ENCODE measurements at regions not wholly inside any gene's neighbourhood (a gene's known extent, or its start where the extent isn't known, plus 50 kb on each side); places are given as distances from the start of the nearest gene placed in this dataset.
"Not testable (repeated sequence)": the region's sequence is repeated elsewhere in the genome, so short reads cannot be mapped to it uniquely, and the experiment has no call there.

DNA sequence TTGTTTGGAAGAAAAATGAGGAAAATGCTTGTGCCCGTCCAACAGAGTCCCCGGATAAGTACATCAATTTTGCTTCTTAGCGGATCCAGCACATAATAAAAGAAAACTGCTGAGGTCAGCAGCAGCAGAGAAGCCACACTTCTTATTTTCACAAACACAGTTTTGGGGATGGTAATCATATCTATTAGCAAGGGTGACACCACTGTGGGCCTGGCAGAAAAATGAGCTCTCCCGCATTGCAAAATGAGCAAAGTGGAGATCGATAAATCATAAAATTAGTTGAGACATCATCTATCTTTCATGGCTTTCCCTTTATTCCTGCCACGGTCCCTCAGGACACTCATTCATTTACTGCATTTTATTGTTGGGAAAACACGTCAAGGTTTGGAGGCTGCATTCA is 186.4 kb downstream of the NPIPA7 start:
- H3K27me3 Mint-ChIP-seq (ENCODE audit: low read depth in 2 of 2); intact Hi-C loops (cut with micrococcal nuclease); H3K4me1 ChIP-seq (ENCODE audit: control insufficient read depth, insufficient read depth, low read length); H3K4me3 Mint-ChIP-seq; ATAC-seq; H3K27ac ChIP-seq (ENCODE audit: low read length); H3K36me3 Mint-ChIP-seq; H3K36me3 ChIP-seq (ENCODE audit: control insufficient read depth, insufficient read depth, low read length); H3K27me3 ChIP-seq (ENCODE audit: control insufficient read depth, insufficient read depth, low read length); DNase-seq; H3K27ac Mint-ChIP-seq; H3K4me3 ChIP-seq (ENCODE audit: low read length); H3K9me3 Mint-ChIP-seq; H3K9me3 ChIP-seq (ENCODE audit: control insufficient read depth, insufficient read depth, low read length); H3K4me1 Mint-ChIP-seq: not testable (repeated sequence)
- WGBS (ENCODE audit: insufficient coverage), result no CpG with 5 or more reads among the region's 7 CpGs

DNA sequence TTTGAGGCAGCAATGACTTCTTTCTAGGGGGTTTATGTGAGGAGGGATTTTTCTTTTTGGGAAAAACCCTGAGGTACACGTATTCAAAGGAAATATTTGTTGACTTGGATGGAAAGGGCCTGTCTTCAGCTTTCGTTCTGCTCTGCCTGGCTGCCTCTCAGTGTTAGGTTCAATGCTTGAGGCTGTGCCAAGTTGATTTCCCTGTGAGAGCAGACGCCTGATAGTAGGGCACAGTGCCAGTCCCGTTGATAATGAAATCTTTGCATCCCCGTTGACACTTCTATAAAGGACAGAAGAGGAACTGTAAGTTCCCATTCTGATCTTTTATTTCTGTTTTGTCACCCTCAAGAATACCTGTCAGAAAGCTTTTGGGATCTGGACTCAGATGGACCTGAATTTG is 191.1 kb downstream of the NPIPA7 start:
- intact Hi-C loops (cut with micrococcal nuclease); H3K4me3 ChIP-seq (ENCODE audit: low read length); H3K4me1 ChIP-seq (ENCODE audit: control insufficient read depth, insufficient read depth, low read length); H3K27me3 Mint-ChIP-seq (ENCODE audit: low read depth in 2 of 2); ATAC-seq; DNase-seq; H3K27ac ChIP-seq (ENCODE audit: low read length); H3K4me1 Mint-ChIP-seq; H3K9me3 ChIP-seq (ENCODE audit: control insufficient read depth, insufficient read depth, low read length); H3K27ac Mint-ChIP-seq; H3K36me3 Mint-ChIP-seq; H3K9me3 Mint-ChIP-seq; H3K4me3 Mint-ChIP-seq; H3K36me3 ChIP-seq (ENCODE audit: control insufficient read depth, insufficient read depth, low read length); H3K27me3 ChIP-seq (ENCODE audit: control insufficient read depth, insufficient read depth, low read length): not testable (repeated sequence)
- WGBS (ENCODE audit: insufficient coverage), result 52% methylated on average over 5 of the region's 5 CpGs

DNA sequence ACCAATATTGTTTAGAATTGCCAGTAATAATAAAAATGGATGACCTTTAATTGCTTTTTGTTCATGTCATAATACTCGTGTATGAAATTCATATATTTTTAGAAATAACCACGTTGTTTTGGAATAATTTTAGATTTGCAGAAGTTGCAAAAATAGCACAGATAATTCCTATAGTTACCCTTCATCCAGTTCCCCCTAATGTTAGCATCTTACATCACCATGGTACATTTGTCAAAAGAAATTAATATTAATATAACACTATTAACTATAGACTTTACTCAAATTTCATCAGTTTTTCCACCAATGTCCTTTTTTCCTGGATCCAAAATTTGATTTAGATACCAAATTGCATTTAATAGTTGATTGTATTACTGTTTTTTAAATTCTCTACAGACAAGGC is 191.9 kb downstream of the NPIPA7 start:
- H3K4me3 ChIP-seq (ENCODE audit: low read length); H3K36me3 Mint-ChIP-seq; DNase-seq; H3K27ac ChIP-seq (ENCODE audit: low read length); H3K4me1 Mint-ChIP-seq; H3K36me3 ChIP-seq (ENCODE audit: control insufficient read depth, insufficient read depth, low read length); H3K27me3 Mint-ChIP-seq (ENCODE audit: low read depth in 2 of 2); H3K9me3 ChIP-seq (ENCODE audit: control insufficient read depth, insufficient read depth, low read length); H3K27me3 ChIP-seq (ENCODE audit: control insufficient read depth, insufficient read depth, low read length); H3K4me3 Mint-ChIP-seq; H3K9me3 Mint-ChIP-seq; ATAC-seq; H3K4me1 ChIP-seq (ENCODE audit: control insufficient read depth, insufficient read depth, low read length); intact Hi-C loops (cut with micrococcal nuclease); H3K27ac Mint-ChIP-seq: not testable (repeated sequence)
- WGBS (ENCODE audit: insufficient coverage), result no CpG with 5 or more reads among the region's 2 CpGs

- H3K27me3 Mint-ChIP-seq (ENCODE audit: low read depth in 2 of 2); H3K9me3 ChIP-seq (ENCODE audit: control insufficient read depth, insufficient read depth, low read length); H3K27ac ChIP-seq (ENCODE audit: low read length); H3K4me1 Mint-ChIP-seq; DNase-seq; H3K9me3 Mint-ChIP-seq; H3K27ac Mint-ChIP-seq; ATAC-seq; H3K4me3 Mint-ChIP-seq; H3K36me3 ChIP-seq (ENCODE audit: control insufficient read depth, insufficient read depth, low read length); H3K4me3 ChIP-seq (ENCODE audit: low read length); intact Hi-C loops (cut with micrococcal nuclease); H3K4me1 ChIP-seq (ENCODE audit: control insufficient read depth, insufficient read depth, low read length); H3K36me3 Mint-ChIP-seq; H3K27me3 ChIP-seq (ENCODE audit: control insufficient read depth, insufficient read depth, low read length): not testable (repeated sequence)
- no CpG with 5 or more reads among the region's 10 CpGs for WGBS (ENCODE audit: insufficient coverage)
Observed at GRCh38 chr16:16572130-16572774, 193.3 kb downstream of the NPIPA7 start.

GRCh38 chr16:16577062-16577461 is 198.1 kb downstream of the NPIPA7 start:
- H3K4me1 Mint-ChIP-seq; H3K4me3 Mint-ChIP-seq; intact Hi-C loops (cut with micrococcal nuclease): not testable (repeated sequence)

DNA sequence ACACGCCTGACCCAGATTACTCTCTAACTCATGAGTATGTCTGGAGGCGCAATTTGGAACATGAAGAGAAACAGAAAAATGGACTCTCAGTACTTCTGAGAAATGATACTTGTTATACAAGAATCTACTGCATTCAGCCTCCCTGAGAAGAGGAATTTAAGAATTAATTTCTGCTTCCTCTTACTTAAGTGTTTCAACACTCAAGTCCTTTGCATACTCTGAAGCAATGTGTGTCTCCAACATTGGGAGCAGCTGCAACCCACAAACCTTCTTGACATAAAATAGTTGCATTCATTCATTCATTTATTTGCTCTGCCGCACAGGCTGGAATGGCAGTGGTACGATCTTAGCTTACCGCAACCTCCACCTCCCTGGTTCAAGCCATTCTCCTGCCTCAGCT is 199.8 kb downstream of the NPIPA7 start:
- Histone ChIP-seq H3K27ac (ENCODE audit: low read length) (no peak overlapping the region), H3K4me3 (ENCODE audit: low read length) (no peak overlapping the region), H3K4me1 (ENCODE audit: control insufficient read depth, insufficient read depth, low read length) (no peaks in the 10 kb centered on the region), H3K9me3 (ENCODE audit: control insufficient read depth, insufficient read depth, low read length) (no peaks in the 10 kb centered on the region), H3K36me3 (ENCODE audit: control insufficient read depth, insufficient read depth, low read length) (no peaks in the 10 kb centered on the region), H3K27me3 (ENCODE audit: control insufficient read depth, insufficient read depth, low read length) (no peaks in the 10 kb centered on the region)
- H3K27ac Mint-ChIP-seq, result no peak overlapping the region
- no peaks in the 10 kb centered on the region for H3K27me3 Mint-ChIP-seq (ENCODE audit: low read depth in 2 of 2)
- 92% methylated on average over 4 of the region's 5 CpGs for WGBS (ENCODE audit: insufficient coverage)
- no peak for TF ChIP-seq CTCF (IDR thresholded peaks at IDR 0.05)
- no peaks in the 10 kb centered on the region for H3K36me3 Mint-ChIP-seq
- DNase-seq, result no peak
- H3K4me3 Mint-ChIP-seq, result no peak overlapping the region
- intact Hi-C loops (cut with micrococcal nuclease), result no loop called here
- no peaks in the 10 kb centered on the region for H3K4me1 Mint-ChIP-seq
- ATAC-seq, result no peak
- peaks cover 0 to 3% of the 10 kb centered on the region in 2 donors for H3K9me3 Mint-ChIP-seq

More at GRCh38 chr16:16577062-16577461, 198.1 kb downstream of the NPIPA7 start:
- not testable (repeated sequence) for H3K27ac Mint-ChIP-seq; H3K27me3 Mint-ChIP-seq (ENCODE audit: low read depth in 2 of 2); H3K4me3 ChIP-seq (ENCODE audit: low read length); H3K9me3 ChIP-seq (ENCODE audit: control insufficient read depth, insufficient read depth, low read length); DNase-seq; H3K27me3 ChIP-seq (ENCODE audit: control insufficient read depth, insufficient read depth, low read length); H3K36me3 Mint-ChIP-seq; H3K27ac ChIP-seq (ENCODE audit: low read length); H3K36me3 ChIP-seq (ENCODE audit: control insufficient read depth, insufficient read depth, low read length); ATAC-seq; H3K4me1 ChIP-seq (ENCODE audit: control insufficient read depth, insufficient read depth, low read length); H3K9me3 Mint-ChIP-seq
- 64% methylated on average over 4 of the region's 5 CpGs for WGBS (ENCODE audit: insufficient coverage)

GRCh38 chr16:16582916-16583315 is 204.0 kb downstream of the NPIPA7 start:
- WGBS (ENCODE audit: insufficient coverage), result 79% methylated on average over 6 of the region's 7 CpGs
- ATAC-seq; H3K27me3 ChIP-seq (ENCODE audit: control insufficient read depth, insufficient read depth, low read length); H3K36me3 ChIP-seq (ENCODE audit: control insufficient read depth, insufficient read depth, low read length); H3K4me3 ChIP-seq (ENCODE audit: low read length); DNase-seq; H3K27ac ChIP-seq (ENCODE audit: low read length); H3K27ac Mint-ChIP-seq; H3K4me3 Mint-ChIP-seq; H3K4me1 Mint-ChIP-seq; H3K36me3 Mint-ChIP-seq; H3K27me3 Mint-ChIP-seq (ENCODE audit: low read depth in 2 of 2); H3K9me3 ChIP-seq (ENCODE audit: control insufficient read depth, insufficient read depth, low read length); intact Hi-C loops (cut with micrococcal nuclease); H3K4me1 ChIP-seq (ENCODE audit: control insufficient read depth, insufficient read depth, low read length); H3K9me3 Mint-ChIP-seq: not testable (repeated sequence)

Data from natural killer cell (primary cell).